ENCODE measurements at regions not wholly inside any gene's neighbourhood (a gene's known extent, or its start where the extent isn't known, plus 50 kb on each side); places are given as distances from the start of the nearest gene placed in this dataset.

DNA sequence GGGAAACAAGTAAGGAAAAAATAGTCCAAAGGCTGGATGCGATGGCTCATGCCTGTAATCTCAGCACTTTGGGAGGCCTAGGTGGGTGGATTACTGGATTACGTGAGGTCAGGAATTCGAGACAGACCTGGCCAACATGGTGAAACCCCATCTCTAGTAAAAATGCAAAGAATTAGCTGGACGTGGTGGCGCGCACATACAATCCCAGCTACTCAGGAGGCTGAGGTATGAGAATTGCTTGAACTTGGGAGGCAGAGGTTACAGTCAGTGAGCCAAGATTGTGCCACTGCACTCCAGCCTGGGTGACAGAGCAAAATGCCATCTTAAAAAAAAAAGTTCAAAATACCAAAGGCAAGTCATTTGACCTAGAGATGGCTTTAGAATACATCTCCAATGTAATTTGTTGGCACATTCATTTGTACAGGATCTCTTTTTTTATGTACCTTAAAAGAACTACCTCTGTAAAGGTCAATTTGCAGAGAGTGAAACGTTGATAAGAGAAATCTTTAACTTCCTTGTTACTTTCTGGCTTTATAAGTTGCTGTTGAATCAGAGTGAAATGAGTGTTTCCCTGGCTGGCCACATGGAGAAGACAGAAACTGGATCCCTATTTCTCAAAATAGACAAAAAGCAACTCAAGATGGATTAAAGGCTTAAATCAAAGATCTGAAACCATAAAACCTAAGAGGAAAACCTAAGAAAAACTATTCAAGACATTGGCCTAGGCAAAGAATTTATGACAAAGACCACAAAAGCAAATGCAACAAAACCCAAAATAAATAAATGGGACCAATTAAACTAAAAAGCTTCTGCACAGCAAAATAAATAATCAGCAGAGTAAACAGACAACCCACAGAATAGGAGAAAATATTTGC is 260.7 kb downstream of the KLF6 start:
- no peaks in the 10 kb centered on the region for H3K4me1 ChIP-seq (ENCODE audit: insufficient read depth, low read length)
- no peak overlapping the region for H3K4me3 ChIP-seq (ENCODE audit: low read length)
- H3K9ac ChIP-seq (ENCODE audit: low read depth, low read length): no peak overlapping the region
- no peak overlapping the region for H3K27ac ChIP-seq (ENCODE audit: low read length)
- no peaks in the 10 kb centered on the region for H3K27me3 ChIP-seq (ENCODE audit: insufficient read depth, low read length)
- H3K36me3 ChIP-seq (ENCODE audit: insufficient read depth, low read depth, low read length): no peaks in the 10 kb centered on the region
- no peaks in the 10 kb centered on the region for H3K9me3 ChIP-seq (ENCODE audit: insufficient read depth, low read depth, low read length)

DNA sequence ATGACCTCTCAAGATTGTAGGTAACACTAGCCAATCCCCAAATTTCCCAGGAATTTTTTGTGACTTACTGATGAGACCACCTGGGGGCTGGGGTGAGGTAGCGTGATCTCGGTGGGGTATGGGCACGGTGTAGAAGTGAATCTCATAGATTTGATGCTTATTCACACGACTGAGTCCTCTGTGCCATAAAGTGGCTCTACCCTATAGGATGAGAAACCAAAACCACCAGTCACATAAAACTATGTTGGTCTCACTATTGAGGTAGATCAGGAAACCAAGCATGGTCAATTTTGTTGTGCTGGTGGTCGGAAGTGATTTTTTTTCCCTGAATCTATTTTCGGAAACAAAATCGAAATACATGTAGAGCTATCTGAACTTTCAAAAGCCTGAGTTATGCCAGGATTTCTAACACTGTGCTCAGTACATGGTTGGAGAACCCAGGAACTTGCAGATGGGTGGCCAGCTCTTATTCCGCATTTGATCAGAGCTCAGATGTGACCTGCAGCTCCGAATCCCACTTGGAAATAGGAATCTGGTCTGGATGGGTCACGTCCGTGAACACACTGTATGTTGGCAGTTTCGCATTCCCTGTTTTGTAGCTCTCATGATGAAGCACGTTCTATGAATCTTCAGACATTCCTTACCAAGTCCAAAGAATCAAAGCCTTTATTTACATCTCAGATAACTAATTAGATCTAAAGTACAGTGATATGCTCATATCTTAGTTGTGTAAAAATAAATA is 261.5 kb downstream of the KLF6 start:
- Histone ChIP-seq H3K27me3 (ENCODE audit: insufficient read depth, low read length) (no peaks in the 10 kb centered on the region), H3K36me3 (ENCODE audit: insufficient read depth, low read depth, low read length) (no peaks in the 10 kb centered on the region), H3K4me1 (ENCODE audit: insufficient read depth, low read length) (no peaks in the 10 kb centered on the region), H3K4me3 (ENCODE audit: low read length) (no peak overlapping the region), H3K9ac (ENCODE audit: low read depth, low read length) (no peak overlapping the region), H3K9me3 (ENCODE audit: insufficient read depth, low read depth, low read length) (no peaks in the 10 kb centered on the region), H3K27ac (ENCODE audit: low read length) (no peak overlapping the region)

GRCh38 chr10:3516923-3517255 is 268.1 kb downstream of the KLF6 start:
- no peak overlapping the region for H3K9ac ChIP-seq (ENCODE audit: low read depth, low read length)
- H3K27ac ChIP-seq (ENCODE audit: low read length): no peak overlapping the region
- no peak overlapping the region for H3K4me3 ChIP-seq (ENCODE audit: low read length)
- no peaks in the 10 kb centered on the region for H3K4me1 ChIP-seq (ENCODE audit: insufficient read depth, low read length)
- no peaks in the 10 kb centered on the region; the same call in 1 of the 2 replicates for H3K9me3 ChIP-seq (ENCODE audit: insufficient read depth, low read depth, low read length)
- no peaks in the 10 kb centered on the region for H3K27me3 ChIP-seq (ENCODE audit: insufficient read depth, low read length)
- no peaks in the 10 kb centered on the region for H3K36me3 ChIP-seq (ENCODE audit: insufficient read depth, low read depth, low read length)

DNA sequence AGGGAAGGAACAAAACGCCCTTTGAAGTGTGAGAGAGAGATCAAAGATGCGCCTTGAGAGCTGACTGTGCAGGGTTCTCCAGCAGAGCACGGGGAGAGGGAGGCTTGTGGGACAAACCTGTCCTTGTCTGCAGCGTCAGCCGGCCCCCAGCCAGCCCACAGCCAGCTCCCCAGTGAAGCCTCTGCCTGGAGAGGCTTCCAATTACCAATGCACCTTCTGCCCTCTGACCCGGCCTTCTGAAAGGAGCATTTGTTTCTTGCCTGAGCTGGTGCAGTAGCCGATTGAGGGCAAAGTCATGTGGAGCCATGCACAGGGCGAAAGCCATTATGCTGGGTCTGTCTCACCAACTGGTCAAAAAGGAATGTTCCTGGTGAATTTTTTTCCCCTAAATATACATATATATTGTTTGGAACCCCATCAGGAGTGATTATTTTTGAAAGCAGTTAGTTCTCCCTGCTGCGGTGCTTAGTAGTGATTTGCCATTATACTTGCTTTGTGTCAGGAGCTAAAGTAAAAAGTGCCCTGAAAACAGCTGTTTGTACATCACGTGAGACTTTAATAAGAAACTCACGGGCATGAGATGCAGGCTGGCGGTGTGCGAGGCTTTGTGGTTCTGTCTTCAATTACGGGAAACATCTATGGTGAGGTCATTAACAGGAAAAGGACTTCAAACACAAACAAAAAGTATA is 268.6 kb downstream of the KLF6 start:
- no peaks in the 10 kb centered on the region for H3K27me3 ChIP-seq (ENCODE audit: insufficient read depth, low read length)
- H3K9ac ChIP-seq (ENCODE audit: low read depth, low read length): no peak overlapping the region
- no peak overlapping the region for H3K27ac ChIP-seq (ENCODE audit: low read length)
- H3K9me3 ChIP-seq (ENCODE audit: insufficient read depth, low read depth, low read length): no peaks in the 10 kb centered on the region; the same call in 1 of the 2 replicates
- H3K4me3 ChIP-seq (ENCODE audit: low read length): no peak overlapping the region
- no peaks in the 10 kb centered on the region for H3K4me1 ChIP-seq (ENCODE audit: insufficient read depth, low read length)
- no peaks in the 10 kb centered on the region for H3K36me3 ChIP-seq (ENCODE audit: insufficient read depth, low read depth, low read length)

DNA sequence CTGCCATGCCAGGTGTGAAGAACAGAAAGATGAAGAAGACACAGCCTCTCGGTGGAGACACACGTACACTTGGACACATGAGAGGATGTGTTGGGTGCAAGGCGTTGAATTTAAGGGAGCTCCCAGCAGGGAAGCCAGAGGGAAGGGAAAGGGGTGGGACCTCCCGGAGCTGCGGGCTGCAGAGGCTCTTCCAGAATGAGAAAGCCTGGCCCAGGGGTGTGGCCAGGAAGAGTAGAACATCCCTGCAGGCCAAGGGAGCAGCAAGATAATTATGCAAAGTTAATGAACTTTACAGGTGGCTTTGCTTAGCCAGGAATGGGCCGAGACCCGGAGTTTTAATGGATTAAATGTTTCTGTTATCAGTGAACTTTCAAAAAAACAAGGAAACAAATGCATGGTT is 270.3 kb downstream of the KLF6 start:
- Histone ChIP-seq H3K27me3 (ENCODE audit: insufficient read depth, low read length) (no peaks in the 10 kb centered on the region), H3K4me1 (ENCODE audit: insufficient read depth, low read length) (no peaks in the 10 kb centered on the region), H3K27ac (ENCODE audit: low read length) (no peak overlapping the region), H3K36me3 (ENCODE audit: insufficient read depth, low read depth, low read length) (no peaks in the 10 kb centered on the region), H3K9me3 (ENCODE audit: insufficient read depth, low read depth, low read length) (no peaks in the 10 kb centered on the region; the same call in 1 of the 2 replicates), H3K9ac (ENCODE audit: low read depth, low read length) (no peak overlapping the region), H3K4me3 (ENCODE audit: low read length) (no peak overlapping the region)

DNA sequence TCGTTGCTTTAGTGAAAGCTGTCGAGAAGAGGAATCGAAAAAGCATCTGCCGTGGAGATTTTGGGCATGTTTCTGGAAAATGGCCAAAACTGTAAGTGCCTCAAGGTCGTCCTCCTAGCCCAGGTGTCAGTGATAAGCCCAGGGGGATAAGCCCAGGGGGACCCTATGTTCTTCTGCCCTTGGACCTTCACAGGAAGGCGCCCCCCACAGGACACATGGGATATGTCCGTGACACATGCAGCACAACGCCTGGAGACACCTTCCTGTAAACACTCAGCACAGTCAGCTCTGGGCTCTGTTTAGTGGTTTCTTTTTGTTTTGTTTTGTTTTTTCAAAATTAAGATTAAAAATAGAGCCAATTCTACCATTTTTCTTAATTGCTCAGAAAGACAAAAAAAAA is 272.7 kb downstream of the KLF6 start:
- H3K4me3 ChIP-seq (ENCODE audit: low read length): no peak overlapping the region
- H3K27me3 ChIP-seq (ENCODE audit: insufficient read depth, low read length): no peaks in the 10 kb centered on the region
- H3K4me1 ChIP-seq (ENCODE audit: insufficient read depth, low read length): no peaks in the 10 kb centered on the region
- H3K36me3 ChIP-seq (ENCODE audit: insufficient read depth, low read depth, low read length): no peaks in the 10 kb centered on the region
- no peaks in the 10 kb centered on the region for H3K9me3 ChIP-seq (ENCODE audit: insufficient read depth, low read depth, low read length)
- H3K27ac ChIP-seq (ENCODE audit: low read length): no peak overlapping the region
- no peak overlapping the region for H3K9ac ChIP-seq (ENCODE audit: low read depth, low read length)

DNA sequence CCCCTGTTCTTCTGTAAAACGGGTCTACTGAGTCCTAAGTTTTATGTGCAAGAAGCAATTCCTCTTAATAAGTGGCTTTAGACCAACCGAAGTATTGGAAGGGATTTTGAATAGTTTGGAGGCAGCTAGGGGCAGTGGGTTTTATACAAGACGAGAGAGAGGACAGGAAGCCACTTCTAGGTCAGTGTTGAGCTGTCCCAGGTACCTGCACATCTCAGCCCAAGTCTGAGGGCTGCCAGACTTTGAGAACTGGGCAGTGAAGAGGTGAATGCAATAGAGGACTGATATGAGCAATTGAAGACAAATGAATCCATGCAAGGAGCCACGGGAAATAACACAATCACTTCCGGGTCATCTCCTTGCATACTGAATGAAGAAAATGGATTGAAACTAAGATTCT is 273.5 kb downstream of the KLF6 start:
- Histone ChIP-seq H3K27me3 (ENCODE audit: insufficient read depth, low read length) (no peaks in the 10 kb centered on the region), H3K36me3 (ENCODE audit: insufficient read depth, low read depth, low read length) (no peaks in the 10 kb centered on the region), H3K9me3 (ENCODE audit: insufficient read depth, low read depth, low read length) (no peaks in the 10 kb centered on the region), H3K4me1 (ENCODE audit: insufficient read depth, low read length) (no peaks in the 10 kb centered on the region), H3K4me3 (ENCODE audit: low read length) (no peak overlapping the region), H3K27ac (ENCODE audit: low read length) (no peak overlapping the region), H3K9ac (ENCODE audit: low read depth, low read length) (no peak overlapping the region)

DNA sequence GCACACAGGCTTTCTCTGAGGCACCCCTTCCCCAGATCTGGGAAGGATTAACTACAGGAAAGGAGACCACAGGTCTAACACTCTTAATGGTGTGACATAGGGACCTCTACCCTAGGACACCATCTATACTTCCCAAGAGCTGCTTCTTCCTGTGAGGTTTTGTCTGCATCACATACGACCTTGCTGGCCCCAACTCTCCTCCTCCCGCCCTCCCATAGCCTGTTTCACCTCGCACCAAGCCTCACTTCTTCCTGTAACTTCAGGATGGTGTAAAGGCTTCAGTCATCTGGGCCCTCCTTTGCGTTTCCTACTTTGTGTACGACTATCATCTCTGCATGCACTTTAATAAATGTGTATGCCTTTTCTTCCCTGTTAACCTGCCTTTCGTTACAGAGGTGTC is 274.3 kb downstream of the KLF6 start:
- Histone ChIP-seq H3K9me3 (ENCODE audit: insufficient read depth, low read depth, low read length) (no peaks in the 10 kb centered on the region), H3K27me3 (ENCODE audit: insufficient read depth, low read length) (no peaks in the 10 kb centered on the region), H3K4me3 (ENCODE audit: low read length) (no peak overlapping the region), H3K4me1 (ENCODE audit: insufficient read depth, low read length) (no peaks in the 10 kb centered on the region), H3K9ac (ENCODE audit: low read depth, low read length) (no peak overlapping the region), H3K36me3 (ENCODE audit: insufficient read depth, low read depth, low read length) (no peaks in the 10 kb centered on the region), H3K27ac (ENCODE audit: low read length) (no peak overlapping the region)

DNA sequence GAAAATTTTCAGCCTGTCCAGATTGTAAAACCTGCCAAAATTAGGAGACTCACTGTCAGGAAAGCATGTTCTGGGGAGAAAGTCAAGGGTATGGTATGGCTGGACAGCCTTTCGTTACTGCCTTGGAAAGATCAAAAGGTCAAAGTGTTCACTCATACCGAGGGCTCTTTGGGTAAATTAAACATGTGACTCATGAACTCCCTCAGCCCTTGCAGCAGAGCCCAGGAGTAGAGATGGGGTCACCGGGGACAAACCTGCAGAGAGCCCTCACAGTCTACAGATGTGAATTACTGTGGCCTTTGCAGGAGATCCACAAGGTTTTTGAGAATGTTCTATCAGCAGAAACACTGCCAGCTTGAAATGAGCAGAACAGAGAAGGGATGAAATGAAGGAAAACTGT is 275.7 kb downstream of the KLF6 start:
- no peaks in the 10 kb centered on the region for H3K36me3 ChIP-seq (ENCODE audit: insufficient read depth, low read depth, low read length)

DNA sequence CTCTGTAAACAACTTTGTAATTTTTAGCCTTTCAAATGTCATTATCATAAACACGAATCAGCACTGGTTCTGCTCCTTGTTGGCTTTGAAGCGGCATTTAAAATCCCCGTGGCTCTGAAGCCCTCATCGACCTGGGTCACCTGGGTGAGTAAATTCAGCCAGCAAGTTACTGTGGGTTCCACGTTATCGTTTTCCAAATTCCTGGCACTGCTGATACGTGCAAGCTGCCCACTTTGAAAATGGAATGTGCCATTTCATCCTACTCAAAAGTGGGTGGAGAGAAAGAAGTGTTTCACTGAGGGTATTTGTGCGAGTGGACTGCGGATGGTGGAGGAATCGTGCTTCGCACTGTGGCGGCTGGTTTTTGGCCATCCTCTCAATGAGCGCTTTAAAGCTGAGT is 281.7 kb downstream of the KLF6 start:
- Histone ChIP-seq H3K27me3 (ENCODE audit: insufficient read depth, low read length) (no peaks in the 10 kb centered on the region), H3K9me3 (ENCODE audit: insufficient read depth, low read depth, low read length) (no peaks in the 10 kb centered on the region), H3K4me1 (ENCODE audit: insufficient read depth, low read length) (peaks cover 6% of the 10 kb centered on the region), H3K9ac (ENCODE audit: low read depth, low read length) (no peak overlapping the region), H3K36me3 (ENCODE audit: insufficient read depth, low read depth, low read length) (no peaks in the 10 kb centered on the region), H3K4me3 (ENCODE audit: low read length) (no peak overlapping the region), H3K27ac (ENCODE audit: low read length) (no peak overlapping the region)

More for the DNA sequence above, 275.7 kb downstream of the KLF6 start:
- H3K4me1 ChIP-seq (ENCODE audit: insufficient read depth, low read length): no peaks in the 10 kb centered on the region
- H3K27ac ChIP-seq (ENCODE audit: low read length): no peak overlapping the region
- no peaks in the 10 kb centered on the region for H3K27me3 ChIP-seq (ENCODE audit: insufficient read depth, low read length)
- H3K9ac ChIP-seq (ENCODE audit: low read depth, low read length): no peak overlapping the region
- no peak overlapping the region for H3K4me3 ChIP-seq (ENCODE audit: low read length)
- H3K9me3 ChIP-seq (ENCODE audit: insufficient read depth, low read depth, low read length): no peaks in the 10 kb centered on the region

- Histone ChIP-seq H3K27me3 (ENCODE audit: insufficient read depth, low read length) (no peaks in the 10 kb centered on the region), H3K27ac (ENCODE audit: low read length) (no peak overlapping the region), H3K9ac (ENCODE audit: low read depth, low read length) (no peak overlapping the region), H3K4me3 (ENCODE audit: low read length) (no peak overlapping the region), H3K4me1 (ENCODE audit: insufficient read depth, low read length) (peaks cover 6% of the 10 kb centered on the region), H3K36me3 (ENCODE audit: insufficient read depth, low read depth, low read length) (no peaks in the 10 kb centered on the region), H3K9me3 (ENCODE audit: insufficient read depth, low read depth, low read length) (no peaks in the 10 kb centered on the region)
These were observed 282.3 kb downstream of the KLF6 start for GRCh38 chr10:3502673-3503072.

Data from iPS-20b (cell line).